ENCODE measurements at regions not wholly inside any gene's neighbourhood (a gene's known extent, or its start where the extent isn't known, plus 50 kb on each side); places are given as distances from the start of the nearest gene placed in this dataset.
"Not testable (repeated sequence)": the region's sequence is repeated elsewhere in the genome, so short reads cannot be mapped to it uniquely, and the experiment has no call there.

GRCh38 chr13:90278231-90278630 lies 1069.3 kb upstream of the MIR17HG start:
- H3K27me3 Mint-ChIP-seq, H3K4me3 Mint-ChIP-seq, H3K4me1 Mint-ChIP-seq, ATAC-seq, H3K27ac Mint-ChIP-seq, H3K36me3 Mint-ChIP-seq, POLR2A ChIA-PET, DNase-seq: not testable (repeated sequence)
- H3K9me3 Mint-ChIP-seq: peaks cover 0 to 11% (median 2%) of the 10 kb centered on the region in 9 donors

- Mint-ChIP-seq H3K27ac (no peak overlapping the region), H3K4me3 (no peak overlapping the region), H3K27me3 (no peaks in the 10 kb centered on the region), H3K36me3 (no peaks in the 10 kb centered on the region), H3K9me3 (peaks cover 0 to 11% (median 2%) of the 10 kb centered on the region in 9 donors), H3K4me1 (no peaks in the 10 kb centered on the region)
- no peak for DNase-seq
- POLR2A ChIA-PET: no interaction called here
- no peak for ATAC-seq
These were observed 1065.8 kb upstream of the MIR17HG start for GRCh38 chr13:90281709-90282108.

- H3K4me3 Mint-ChIP-seq: no peak overlapping the region
- peaks cover 0 to 2% (median 0%) of the 10 kb centered on the region in 4 donors for H3K4me1 Mint-ChIP-seq
- DNase-seq (no peak), ATAC-seq (no peak)
- no peaks in the 10 kb centered on the region for H3K36me3 Mint-ChIP-seq
- POLR2A ChIA-PET: no interaction called here
- no peak overlapping the region for H3K27ac Mint-ChIP-seq
- H3K27me3 Mint-ChIP-seq: peaks cover 0 to 7% (median 0%) of the 10 kb centered on the region in 5 donors
- peaks cover 6 to 21% (median 15%) of the 10 kb centered on the region in 9 donors for H3K9me3 Mint-ChIP-seq
These were observed 1060.0 kb upstream of the MIR17HG start for GRCh38 chr13:90287521-90287920.

GRCh38 chr13:90293793-90294361 lies 1053.6 kb upstream of the MIR17HG start:
- Mint-ChIP-seq H3K4me3 (no peak overlapping the region), H3K9me3 (peaks cover 0 to 21% (median 10%) of the 10 kb centered on the region in 9 donors), H3K36me3 (no peaks in the 10 kb centered on the region), H3K27ac (no peak overlapping the region), H3K27me3 (no peaks in the 10 kb centered on the region), H3K4me1 (no peaks in the 10 kb centered on the region)
- DNase-seq (no peak), ATAC-seq (no peak)
- POLR2A ChIA-PET: no interaction called here

- no peaks in the 10 kb centered on the region for H3K27me3 Mint-ChIP-seq
- no peaks in the 10 kb centered on the region for H3K36me3 Mint-ChIP-seq
- no peak for ATAC-seq
- peaks cover 0 to 7% (median 0%) of the 10 kb centered on the region in 9 donors for H3K9me3 Mint-ChIP-seq
- H3K27ac Mint-ChIP-seq: no peak overlapping the region
- H3K4me3 Mint-ChIP-seq: no peak overlapping the region
- no peaks in the 10 kb centered on the region for H3K4me1 Mint-ChIP-seq
- POLR2A ChIA-PET: no interaction called here
- no peak for DNase-seq
These were observed 1048.2 kb upstream of the MIR17HG start for GRCh38 chr13:90299238-90299637.

- ATAC-seq (no peak), DNase-seq (no peak)
- no peaks in the 10 kb centered on the region for H3K36me3 Mint-ChIP-seq
- H3K4me1 Mint-ChIP-seq: no peaks in the 10 kb centered on the region
- no peak overlapping the region for H3K27ac Mint-ChIP-seq
- POLR2A ChIA-PET: no interaction called here
- no peaks in the 10 kb centered on the region for H3K27me3 Mint-ChIP-seq
- H3K9me3 Mint-ChIP-seq: peaks cover 0 to 7% (median 0%) of the 10 kb centered on the region in 9 donors
- H3K4me3 Mint-ChIP-seq: no peak overlapping the region
These were observed 1047.5 kb upstream of the MIR17HG start for GRCh38 chr13:90300015-90300414.

- Mint-ChIP-seq H3K27ac (no peak overlapping the region), H3K27me3 (no peaks in the 10 kb centered on the region), H3K4me3 (no peak overlapping the region), H3K4me1 (no peaks in the 10 kb centered on the region), H3K9me3 (peaks cover 0 to 14% (median 1%) of the 10 kb centered on the region in 9 donors), H3K36me3 (no peaks in the 10 kb centered on the region)
- POLR2A ChIA-PET: no interaction called here
- no peak for DNase-seq
- no peak for ATAC-seq
These were observed 1045.4 kb upstream of the MIR17HG start for GRCh38 chr13:90302107-90302506.

GRCh38 chr13:90305796-90306195 lies 1041.7 kb upstream of the MIR17HG start:
- Mint-ChIP-seq H3K27me3 (no peaks in the 10 kb centered on the region), H3K27ac (no peak overlapping the region), H3K9me3 (peaks cover 0 to 15% (median 2%) of the 10 kb centered on the region in 9 donors), H3K4me1 (no peaks in the 10 kb centered on the region), H3K4me3 (no peak overlapping the region), H3K36me3 (no peaks in the 10 kb centered on the region)
- ATAC-seq: no peak
- DNase-seq: no peak
- POLR2A ChIA-PET: no interaction called here

- ATAC-seq (no peak), DNase-seq (no peak)
- Mint-ChIP-seq H3K9me3 (peaks cover 0 to 19% (median 4%) of the 10 kb centered on the region in 9 donors), H3K36me3 (no peaks in the 10 kb centered on the region), H3K27me3 (no peaks in the 10 kb centered on the region), H3K4me1 (no peaks in the 10 kb centered on the region), H3K27ac (no peak overlapping the region), H3K4me3 (no peak overlapping the region)
- POLR2A ChIA-PET: no interaction called here
These were observed 1040.4 kb upstream of the MIR17HG start for GRCh38 chr13:90307136-90307535.

GRCh38 chr13:90308249-90308648 lies 1039.2 kb upstream of the MIR17HG start:
- DNase-seq (no peak), ATAC-seq (no peak)
- Mint-ChIP-seq H3K27ac (no peak overlapping the region), H3K4me3 (no peak overlapping the region), H3K36me3 (no peaks in the 10 kb centered on the region), H3K27me3 (no peaks in the 10 kb centered on the region), H3K9me3 (peaks cover 0 to 23% (median 4%) of the 10 kb centered on the region in 9 donors), H3K4me1 (no peaks in the 10 kb centered on the region)
- POLR2A ChIA-PET: no interaction called here

GRCh38 chr13:90311929-90312328 lies 1035.6 kb upstream of the MIR17HG start:
- Mint-ChIP-seq H3K4me1 (no peaks in the 10 kb centered on the region), H3K36me3 (no peaks in the 10 kb centered on the region), H3K4me3 (no peak overlapping the region), H3K9me3 (peaks cover 0 to 16% (median 3%) of the 10 kb centered on the region in 9 donors), H3K27me3 (no peaks in the 10 kb centered on the region), H3K27ac (no peak overlapping the region)
- ATAC-seq: no peak
- POLR2A ChIA-PET: no interaction called here
- DNase-seq: no peak

- no peaks in the 10 kb centered on the region for H3K36me3 Mint-ChIP-seq
- no peak for DNase-seq
- no peaks in the 10 kb centered on the region for H3K4me1 Mint-ChIP-seq
- no peaks in the 10 kb centered on the region for H3K27me3 Mint-ChIP-seq
- H3K9me3 Mint-ChIP-seq: peaks cover 0 to 19% (median 4%) of the 10 kb centered on the region in 9 donors
- POLR2A ChIA-PET: no interaction called here
- H3K4me3 Mint-ChIP-seq: no peak overlapping the region
- no peak overlapping the region for H3K27ac Mint-ChIP-seq
- no peak for ATAC-seq
These were observed 1032.4 kb upstream of the MIR17HG start for GRCh38 chr13:90315061-90315460.

- POLR2A ChIA-PET: no interaction called here
- Mint-ChIP-seq H3K9me3 (peaks cover 0 to 11% (median 2%) of the 10 kb centered on the region in 9 donors), H3K4me3 (no peak overlapping the region), H3K27ac (no peak overlapping the region), H3K4me1 (no peaks in the 10 kb centered on the region), H3K36me3 (no peaks in the 10 kb centered on the region), H3K27me3 (no peaks in the 10 kb centered on the region)
- ATAC-seq (no peak), DNase-seq (no peak)
These were observed 1026.8 kb upstream of the MIR17HG start for GRCh38 chr13:90320664-90321063.

GRCh38 chr13:90321281-90321931 lies 1026.1 kb upstream of the MIR17HG start:
- ATAC-seq (no peak), DNase-seq (no peak)
- no peaks in the 10 kb centered on the region for H3K4me1 Mint-ChIP-seq
- no peaks in the 10 kb centered on the region for H3K36me3 Mint-ChIP-seq
- no peak overlapping the region for H3K4me3 Mint-ChIP-seq
- POLR2A ChIA-PET: no interaction called here
- H3K9me3 Mint-ChIP-seq: peaks cover 0 to 11% (median 2%) of the 10 kb centered on the region in 9 donors
- no peaks in the 10 kb centered on the region for H3K27me3 Mint-ChIP-seq
- H3K27ac Mint-ChIP-seq: no peak overlapping the region

All from naive thymus-derived CD8-positive, alpha-beta T cell (primary cell).